Stomach (tissue), 4 donors: ENCODE measurements at regions not wholly inside any gene's neighbourhood (a gene's known extent, or its start where the extent isn't known, plus 50 kb on each side); places are given as distances from the start of the nearest gene placed in this dataset.

Source experiments
- CTCF ChIP-seq, 7 experiments: fragments of 450-650 bp in 4 of 7; fragments of 200-600 bp in 3 of 7; sonication (generic) in 3 of 7; IDR thresholded peaks; one replicate each; pipeline ENCODE4 v1.5.1; 2016 to 2019; ENCODE audit warnings: antibody characterized with exemption in 7 of 7, control low read depth in 2 of 7, mild to moderate bottlenecking in 1 of 7
- EP300 ChIP-seq: sonication (generic); formaldehyde crosslinking; IDR thresholded peaks from one replicate; pipeline ENCODE4 v1.6.1; 2017; ENCODE audit warnings: antibody characterized with exemption
- POLR2A ChIP-seq, 4 donors: fragments of 450-650 bp; IDR thresholded peaks; one replicate each; pipeline ENCODE4 v1.6.1; 2016; ENCODE audit warnings: antibody characterized with exemption in 4 of 4, control low read depth in 2 of 4, mild to moderate bottlenecking in 1 of 4, moderate library complexity in 1 of 4
- POLR2AphosphoS5 ChIP-seq, 3 donors: sonication (generic); formaldehyde crosslinking; IDR thresholded peaks; one replicate each; pipeline ENCODE4 v1.6.1; 2016; ENCODE audit warnings: antibody characterized with exemption in 3 of 3

GRCh38 chr14:100389497-100390104 is 66.5 kb downstream of the SLC25A47 start:
- no peak for TF ChIP-seq CTCF (IDR thresholded peaks at IDR 0.05)
- TF ChIP-seq POLR2A (IDR thresholded peaks at IDR 0.05) = no peak
- no peak for TF ChIP-seq EP300
- TF ChIP-seq POLR2AphosphoS5 (IDR thresholded peaks at IDR 0.05) = no peak
